ENCODE measurements at regions not wholly inside any gene's neighbourhood (a gene's known extent, or its start where the extent isn't known, plus 50 kb on each side); places are given as distances from the start of the nearest gene placed in this dataset.

DNA sequence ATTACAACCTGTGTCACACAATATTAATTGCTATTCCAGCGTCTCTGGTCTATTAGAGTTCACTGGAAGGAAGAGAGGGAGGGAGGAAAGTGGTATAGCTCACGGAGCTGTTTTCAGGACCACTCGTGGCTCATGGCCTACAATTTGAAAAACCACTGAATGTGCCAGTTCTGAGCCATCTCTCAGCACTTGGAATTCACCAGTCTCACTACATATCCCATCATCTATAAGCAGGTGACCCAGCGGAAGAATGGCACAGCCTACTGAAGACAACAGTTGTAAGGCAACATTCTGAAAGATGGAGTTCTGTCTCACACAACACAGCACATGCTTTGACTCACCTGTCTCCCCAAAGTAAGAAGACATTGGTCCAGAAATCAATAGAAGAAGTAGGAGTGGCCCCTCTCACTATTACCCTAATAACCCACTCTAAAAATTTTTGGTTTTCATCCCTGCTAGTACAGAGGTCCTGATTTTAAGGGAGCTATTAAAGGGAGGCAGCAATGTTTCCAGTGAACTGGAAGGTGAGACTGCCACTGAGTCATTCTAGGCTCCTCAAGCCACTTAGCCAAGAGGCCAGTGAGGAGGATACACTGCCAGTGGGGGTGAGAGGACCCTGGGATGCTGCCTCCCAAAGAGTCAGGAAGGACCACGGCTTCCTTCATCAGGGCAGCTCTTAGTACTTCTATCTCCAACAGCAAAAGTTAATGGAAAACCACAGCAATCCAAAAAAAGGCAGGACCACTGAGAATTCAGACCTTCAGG, 50.0 kb upstream of the DOCK9 start:
- no peak for DNase-seq (ENCODE audit: low read depth in 3 of 3)

GRCh38 chr13:99028890-99029289, 51.0 kb upstream of the DOCK9 start:
- DNase-seq (ENCODE audit: low read depth in 3 of 3) = no peak

- DNase-seq (ENCODE audit: low read depth in 3 of 3) = no peak
Observed at GRCh38 chr13:99029576-99029975, 51.7 kb upstream of the DOCK9 start.

- no peak for DNase-seq (ENCODE audit: low read depth in 3 of 3)
Observed at GRCh38 chr13:99030326-99030725, 52.5 kb upstream of the DOCK9 start.

DNA sequence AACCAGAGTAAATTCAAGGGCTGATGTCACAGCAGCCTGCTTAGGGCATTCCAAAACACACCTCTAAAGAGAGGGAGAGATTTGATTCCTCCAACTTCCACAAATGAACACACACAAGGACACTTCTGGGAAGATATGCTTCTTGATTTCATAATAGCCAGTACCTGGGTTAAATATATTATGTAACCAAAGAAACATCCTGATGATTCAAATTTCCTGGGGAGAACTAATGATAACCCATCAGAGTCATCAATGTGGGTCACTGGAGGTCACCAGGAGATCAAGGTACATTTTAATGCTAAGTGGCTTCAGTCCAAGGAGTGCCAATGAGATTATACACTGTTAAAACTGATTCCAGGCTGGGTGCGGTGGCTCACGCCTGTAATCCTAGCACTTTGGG, 54.0 kb upstream of the DOCK9 start:
- no peak for DNase-seq (ENCODE audit: low read depth in 3 of 3)

DNA sequence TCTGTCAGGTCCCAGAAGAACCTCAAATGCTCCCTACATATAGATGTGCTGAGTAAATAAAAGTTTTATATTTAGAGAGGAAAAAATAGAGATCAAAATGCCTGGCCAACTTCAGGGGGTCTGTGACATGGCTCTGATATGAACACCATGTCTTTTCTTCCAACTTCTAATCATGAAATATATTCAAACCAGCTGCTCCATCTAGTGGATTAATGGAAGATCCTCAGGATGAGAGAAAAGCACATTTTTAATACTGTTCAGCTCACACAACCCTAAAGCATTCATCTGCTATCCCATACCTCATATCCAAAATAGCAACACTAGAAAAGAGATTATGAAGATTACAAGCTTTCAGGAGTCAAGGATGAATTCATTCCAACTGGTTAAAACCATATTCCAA, 56.0 kb upstream of the DOCK9 start:
- DNase-seq (ENCODE audit: low read depth in 3 of 3) = no peak

- no peak for DNase-seq (ENCODE audit: low read depth in 3 of 3)
Observed at GRCh38 chr13:99034333-99035085, 56.6 kb upstream of the DOCK9 start.

GRCh38 chr13:99035715-99036114, 57.9 kb upstream of the DOCK9 start:
- DNase-seq (ENCODE audit: low read depth in 3 of 3) = no peak

- DNase-seq (ENCODE audit: low read depth in 3 of 3) = no peak
Observed at GRCh38 chr13:99037756-99038155, 59.9 kb upstream of the DOCK9 start.

DNA sequence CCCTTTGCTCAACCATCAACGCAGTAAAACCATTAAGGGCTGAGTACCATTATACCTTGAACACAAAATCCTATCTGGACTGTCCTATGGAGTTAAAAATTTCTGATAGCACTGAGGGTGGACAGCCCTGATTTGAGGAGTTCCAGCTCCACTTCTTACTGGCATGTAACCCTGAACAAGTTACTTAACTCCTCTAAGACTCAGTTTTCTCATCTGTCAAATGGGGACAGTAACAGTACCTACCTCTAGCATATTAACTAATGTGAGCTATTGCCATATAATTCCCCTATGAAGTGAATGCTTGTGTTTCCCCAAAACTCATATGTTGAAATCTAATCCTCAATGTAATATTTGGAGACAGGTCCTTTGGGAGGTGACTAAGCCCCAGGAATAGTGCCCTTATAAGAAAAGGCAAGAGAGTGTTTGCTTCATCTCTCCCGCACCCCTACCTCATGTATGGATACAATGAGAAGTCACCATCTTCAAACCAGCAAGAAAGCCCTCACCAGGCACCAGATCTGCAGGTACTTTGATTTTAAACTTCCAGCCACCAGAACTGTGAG, 61.9 kb upstream of the DOCK9 start:
- no peak for DNase-seq (ENCODE audit: low read depth in 3 of 3)

GRCh38 chr13:99040536-99041131, 62.8 kb upstream of the DOCK9 start:
- no peak for DNase-seq (ENCODE audit: low read depth in 3 of 3)

- no peak for DNase-seq (ENCODE audit: low read depth in 3 of 3)
Observed at GRCh38 chr13:99041337-99041736, 63.5 kb upstream of the DOCK9 start.

DNA sequence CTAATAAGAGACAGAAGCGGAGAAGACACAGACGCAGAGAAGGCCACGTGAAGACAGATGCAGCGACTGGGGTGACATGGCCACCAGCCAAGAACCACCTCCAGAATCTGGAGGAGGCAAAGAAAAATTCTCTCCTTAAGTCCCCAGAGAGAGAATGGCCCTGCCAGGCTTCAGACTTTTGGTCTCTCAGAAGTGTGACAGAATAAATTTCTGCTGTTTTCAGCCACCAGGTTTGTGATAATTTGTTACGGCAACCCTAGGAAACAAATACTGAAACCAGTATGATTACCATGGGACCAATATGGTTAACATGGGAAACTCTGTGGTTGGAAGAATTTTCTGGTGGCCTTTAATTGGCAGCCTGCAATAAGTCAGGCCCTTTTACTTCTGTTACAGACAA, 63.9 kb upstream of the DOCK9 start:
- DNase-seq (ENCODE audit: low read depth in 3 of 3) = no peak

GRCh38 chr13:99042521-99043250, 64.8 kb upstream of the DOCK9 start:
- DNase-seq (ENCODE audit: low read depth in 3 of 3) = no peak

DNA sequence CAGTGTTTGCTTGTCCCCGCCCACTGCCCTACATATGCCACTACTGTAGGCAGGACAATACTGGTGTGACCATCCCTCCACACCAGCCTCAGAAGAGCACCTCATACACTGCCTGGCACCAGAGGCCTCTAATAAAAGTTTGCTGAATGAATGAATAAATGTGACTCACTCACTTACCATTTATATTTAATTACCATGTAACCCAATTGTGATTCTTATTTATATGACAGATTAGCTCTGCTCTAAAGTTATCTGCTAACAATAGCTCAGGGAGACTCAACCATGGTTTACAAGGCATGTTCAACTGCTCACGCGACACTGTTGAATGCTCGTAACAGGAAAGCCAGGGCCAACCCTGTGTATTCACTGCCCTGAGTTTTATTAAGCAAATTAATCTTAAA, 66.0 kb upstream of the DOCK9 start:
- no peak for DNase-seq (ENCODE audit: low read depth in 3 of 3)

DNA sequence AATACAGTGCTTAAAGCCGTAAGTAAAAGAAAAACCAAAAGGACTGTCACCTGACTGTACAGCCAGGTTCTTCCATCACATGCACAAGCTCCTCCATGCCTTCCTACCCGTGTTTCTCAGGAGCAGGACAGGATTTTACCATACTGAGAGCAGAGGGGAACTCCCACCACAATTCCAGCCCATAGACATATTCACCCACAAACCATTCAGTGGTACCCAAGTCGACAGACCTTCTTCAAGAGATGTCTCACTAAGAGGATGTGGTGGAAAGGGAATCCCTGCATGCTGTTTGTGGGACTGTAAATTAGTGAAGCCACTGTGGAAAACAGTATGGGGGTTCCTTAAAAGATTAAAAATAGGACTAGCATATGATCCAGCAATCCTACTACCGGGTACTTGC, 66.9 kb upstream of the DOCK9 start:
- DNase-seq (ENCODE audit: low read depth in 3 of 3) = no peak

DNA sequence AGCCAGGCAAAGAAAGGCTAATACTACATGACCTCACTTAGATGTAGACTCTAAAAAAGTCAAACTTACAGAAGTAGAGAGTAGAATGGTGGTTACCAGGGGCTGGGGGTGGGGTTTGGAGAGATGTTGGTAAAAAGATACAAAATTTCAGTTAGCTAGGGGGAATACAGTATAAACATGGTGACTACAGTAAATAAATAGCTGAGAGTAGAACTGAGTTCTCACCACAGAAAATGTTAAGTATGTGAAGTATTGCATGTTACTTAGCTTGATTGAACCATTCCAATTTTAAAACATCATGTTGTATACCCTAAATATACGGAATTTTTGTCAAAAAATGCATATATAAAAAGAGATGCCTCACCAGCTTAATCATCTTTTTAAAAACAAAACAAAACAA, 67.5 kb upstream of the DOCK9 start:
- no peak for DNase-seq (ENCODE audit: low read depth in 3 of 3)

- no peak for DNase-seq (ENCODE audit: low read depth in 3 of 3)
Observed at GRCh38 chr13:99046851-99047250, 69.0 kb upstream of the DOCK9 start.

GRCh38 chr13:99050983-99051488, 73.2 kb upstream of the DOCK9 start:
- DNase-seq (ENCODE audit: low read depth in 3 of 3) = no peak

- DNase-seq (ENCODE audit: low read depth in 3 of 3) = no peak
Observed at GRCh38 chr13:99051768-99052455, 74.0 kb upstream of the DOCK9 start.

GRCh38 chr13:99053636-99054233, 75.9 kb upstream of the DOCK9 start:
- DNase-seq (ENCODE audit: low read depth in 3 of 3) = no peak
